HCT116 (cell line): ENCODE measurements at regions not wholly inside any gene's neighbourhood (a gene's known extent, or its start where the extent isn't known, plus 50 kb on each side); places are given as distances from the start of the nearest gene placed in this dataset.

Source experiments
- ATAC-seq: fragments of 200-7000 bp; cut with Tn5 transposase; 2 replicates; pipeline ENCODE4 v1.9.1; 2020; ENCODE audit warnings: mild to moderate bottlenecking, moderate library complexity
- BruUV-seq: library from RNA; stranded (reverse); fragments of 400-500 nt; replicated peaks from 2 replicates; lab custom pipeline; 2021; lab: Mats Ljungman, UMichigan
- CTCF ChIA-PET: fragments of 300-600 bp; sonication (Branson Sonifier 250); formaldehyde crosslinking; loops from one replicate; lab custom pipeline; 2021; ENCODE audit warnings: antibody characterized with exemption; lab: Charles Lee
- POLR2A ChIA-PET: fragments of 300-600, 350-600 bp; sonication (Branson Sonifier 250); formaldehyde crosslinking; loops from one replicate; lab custom pipeline; 2021; ENCODE audit warnings: antibody characterized with exemption; lab: Charles Lee
- RAD21 ChIA-PET, 2 experiments: fragments of 300-600 bp; sonication (Branson Sonifier 250); formaldehyde crosslinking; loops; one replicate each; lab custom pipeline; 2023; ENCODE audit warnings: low total read pairs in 2 of 2; ENCODE audit not compliant: uncharacterized antibody in 2 of 2, unreplicated experiment in 2 of 2, low non-redundant PET in 1 of 2; lab: Charles Lee
- DNase-seq: peaks from one replicate; pipeline ENCODE4 v3.0.0-alpha.2; 2010; ENCODE audit warnings: low read depth, low spot score
- H2AFZ ChIP-seq: fragments of 200-600 bp; shearing (Covaris generic), sonication (generic); 2 replicates; pipeline ENCODE4 v1.6.1; 2017; ENCODE audit warnings: low read depth, mixed run types, mixed read lengths, antibody characterized with exemption, low read length; ENCODE audit not compliant: poor library complexity, severe bottlenecking
- H3K27ac ChIP-seq: 2 replicates; pipeline ENCODE4 v1.5.1; 2012; ENCODE audit warnings: low read depth, low read length
- H3K27me3 ChIP-seq: fragments of 200-600 bp; sonication (generic); 2 replicates; pipeline ENCODE4 v1.6.1; 2016; ENCODE audit warnings: mixed run types, low read length, mixed read lengths; ENCODE audit not compliant: insufficient read depth
- H3K36me3 ChIP-seq, 2 experiments: fragments of 200-500 bp in 1 of 2; fragments of 200-600 bp in 1 of 2; sonication (Bioruptor generic) in 1 of 2; sonication (generic) in 1 of 2; 2 replicates each; pipeline versions ENCODE4 v1.5.1 to v1.6.1; 2014 to 2016; ENCODE audit warnings: low read length in 2 of 2, inconsistent platforms in 1 of 2, mixed read lengths in 1 of 2, mixed run types in 1 of 2; ENCODE audit not compliant: insufficient read depth in 2 of 2, control insufficient read depth in 1 of 2
- H3K4me1 ChIP-seq, 2 experiments: fragments of 200-600 bp in 1 of 2; sonication (generic) in 1 of 2; 2 replicates each; pipeline versions ENCODE4 v1.5.1 to v1.6.1; 2012 to 2017; ENCODE audit warnings: low read length in 2 of 2, inconsistent platforms in 1 of 2, mild to moderate bottlenecking in 1 of 2, mixed read lengths in 1 of 2, mixed run types in 1 of 2, moderate library complexity in 1 of 2; ENCODE audit not compliant: insufficient read depth in 2 of 2, control insufficient read depth in 1 of 2
- H3K4me2 ChIP-seq: fragments of 200-600 bp; sonication (generic); 2 replicates; pipeline ENCODE4 v1.6.1; 2017; ENCODE audit warnings: mixed run types, low read length, mixed read lengths
- H3K4me3 ChIP-seq, 2 experiments: fragments of 200-600 bp in 1 of 2; sonication (generic) in 1 of 2; replicated peaks in 1 of 2; 2 replicates each; pipeline ENCODE4 v1.5.1; 2011 to 2016; ENCODE audit warnings: low read length in 2 of 2, control low read depth in 1 of 2, low read depth in 1 of 2, mild to moderate bottlenecking in 1 of 2, mixed read lengths in 1 of 2, mixed run types in 1 of 2
- H3K79me2 ChIP-seq: fragments of 200-600 bp; sonication (generic); 2 replicates; pipeline ENCODE4 v1.6.1; 2017; ENCODE audit warnings: mild to moderate bottlenecking, mixed run types, low read length, moderate library complexity, mixed read lengths; ENCODE audit not compliant: insufficient read depth
- H3K9ac ChIP-seq: fragments of 200-600 bp; sonication (generic); 2 replicates; pipeline ENCODE4 v1.6.1; 2016; ENCODE audit warnings: low read length, mixed read lengths
- H3K9me2 ChIP-seq: fragments of 200-600 bp; sonication (generic), shearing (Covaris generic); 2 replicates; pipeline ENCODE4 v1.6.1; 2017; ENCODE audit warnings: mixed run types, mild to moderate bottlenecking, moderate library complexity; ENCODE audit not compliant: insufficient read depth
- H3K9me3 ChIP-seq, 2 experiments: fragments of 200-500 bp in 1 of 2; fragments of 200-600 bp in 1 of 2; sonication (Bioruptor generic) in 1 of 2; sonication (generic) in 1 of 2; 2 replicates each; pipeline ENCODE4 v1.6.1; 2014 to 2017; ENCODE audit warnings: low read length in 2 of 2, mixed read lengths in 2 of 2, inconsistent platforms in 1 of 2, low read depth in 1 of 2, mild to moderate bottlenecking in 1 of 2, mixed run types in 1 of 2, moderate library complexity in 1 of 2; ENCODE audit not compliant: control insufficient read depth in 1 of 2, insufficient read depth in 1 of 2
- H4K20me1 ChIP-seq: fragments of 200-600 bp; sonication (generic), shearing (Covaris generic); 2 replicates; pipeline ENCODE4 v1.6.1; 2017; ENCODE audit warnings: mixed run types, mild to moderate bottlenecking, moderate library complexity; ENCODE audit not compliant: insufficient read depth
- CBX3 ChIP-seq: IDR thresholded peaks from 2 replicates; pipeline ENCODE4 v1.6.1; 2012; ENCODE audit warnings: low read depth
- CEBPB ChIP-seq: IDR thresholded peaks from 2 replicates; pipeline ENCODE4 v1.6.1; 2012; ENCODE audit warnings: low read depth
- EGR1 ChIP-seq: IDR thresholded peaks from 2 replicates; pipeline ENCODE4 v1.6.1; 2012; ENCODE audit warnings: low read depth
- ELF1 ChIP-seq: IDR thresholded peaks from 2 replicates; pipeline ENCODE4 v1.6.1; 2012; ENCODE audit warnings: low read depth, borderline replicate concordance
- FOSL1 ChIP-seq: IDR thresholded peaks from 2 replicates; pipeline ENCODE4 v1.6.1; 2012; ENCODE audit warnings: low read depth
- JUND ChIP-seq: IDR thresholded peaks from 2 replicates; pipeline ENCODE4 v1.6.1; 2012
- POLR2AphosphoS5 ChIP-seq: IDR thresholded peaks from 2 replicates; pipeline ENCODE4 v1.6.1; 2011; ENCODE audit warnings: mild to moderate bottlenecking, low read depth, low read length, moderate library complexity
- RAD21 ChIP-seq: IDR thresholded peaks from 2 replicates; pipeline ENCODE4 v1.6.1; 2012; ENCODE audit warnings: low read depth, mild to moderate bottlenecking
- SP1 ChIP-seq: IDR thresholded peaks from 2 replicates; pipeline ENCODE4 v1.6.1; 2012; ENCODE audit warnings: low read depth
- YY1 ChIP-seq: IDR thresholded peaks from 2 replicates; pipeline ENCODE4 v1.6.1; 2011; ENCODE audit warnings: low read length, low read depth, moderate library complexity, mild to moderate bottlenecking; ENCODE audit not compliant: insufficient replicate concordance; ENCODE audit errors: extremely low read depth
- ZFX ChIP-seq: fragments of 450-650 bp; IDR thresholded peaks from 2 replicates; pipeline ENCODE4 v1.6.1; 2017
- intact Hi-C: fragments of 100-400 bp; cut with micrococcal nuclease; formaldehyde crosslinking; loops from 2 replicates; pipeline ENCODE4 v1.10.0; 2022
- TF ChIP-seq, protein P1 (sequence below): IDR thresholded peaks from 2 replicates; pipeline ENCODE4 v1.6.1; 2011; ENCODE audit warnings: mild to moderate bottlenecking, low read length, moderate library complexity; ENCODE audit not compliant: insufficient replicate concordance; ENCODE audit errors: extremely low read depth

DNA sequence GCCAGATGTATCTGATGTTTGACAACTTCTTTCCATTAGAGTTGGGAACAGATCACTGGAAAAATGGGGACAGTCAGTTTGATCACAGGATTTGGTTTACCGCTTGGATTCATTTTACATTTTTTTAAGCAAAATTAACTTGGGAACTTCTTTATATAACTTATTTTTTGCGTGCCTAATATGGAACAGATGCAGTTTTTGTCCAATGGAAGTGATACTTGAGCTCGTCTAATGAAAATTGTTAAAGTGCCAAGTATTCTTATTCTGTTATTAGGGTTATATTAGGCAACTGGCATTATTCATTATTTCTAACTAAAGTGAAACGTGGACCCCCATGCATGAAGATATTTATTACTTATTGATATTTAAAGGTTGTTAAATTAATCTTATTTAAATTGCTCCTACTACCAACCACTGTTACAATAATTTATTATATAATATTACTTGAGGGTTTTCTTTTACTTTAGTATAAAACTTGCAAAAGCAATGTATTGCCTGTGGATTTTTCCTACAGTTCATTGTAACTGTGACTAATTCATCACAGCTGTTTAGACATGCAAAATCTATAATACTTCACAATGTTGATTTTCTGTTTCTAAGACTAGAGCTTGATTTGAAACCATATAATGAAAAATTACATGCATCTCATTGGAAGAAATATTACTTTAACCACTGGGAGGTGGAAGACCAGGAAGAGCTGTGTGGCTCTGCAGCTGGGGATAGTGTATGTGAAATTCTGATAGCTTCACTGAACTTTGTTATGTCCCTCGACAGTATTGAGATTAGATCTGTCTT lies 787.3 kb upstream of the WWC1 start:
- Histone ChIP-seq H3K4me3 (no peak overlapping the region), H3K9me2 (no peaks in the 10 kb centered on the region), H2AFZ (no peak overlapping the region), H3K9me3 (no peaks in the 10 kb centered on the region), H3K4me2 (no peak overlapping the region), H3K27me3 (no peaks in the 10 kb centered on the region), H4K20me1 (no peaks in the 10 kb centered on the region), H3K79me2 (no peaks in the 10 kb centered on the region), H3K27ac (no peak overlapping the region), H3K36me3 (no peaks in the 10 kb centered on the region; a peak in 1 of 4 replicates), H3K4me1 (no peaks in the 10 kb centered on the region), H3K9ac (no peak overlapping the region)
- intact Hi-C loops: no loop called here
- BruUV-seq: no TSS peak
- RAD21 ChIA-PET: no interaction called here
- no peak for ATAC-seq
- DNase-seq: no peak
- POLR2A ChIA-PET: no interaction called here
- TF ChIP-seq CBX3: no peak
- no peak for TF ChIP-seq FOSL1
- TF ChIP-seq JUND: no peak
- TF ChIP-seq EGR1: no peak
- CTCF ChIA-PET: no interaction called here

DNA sequence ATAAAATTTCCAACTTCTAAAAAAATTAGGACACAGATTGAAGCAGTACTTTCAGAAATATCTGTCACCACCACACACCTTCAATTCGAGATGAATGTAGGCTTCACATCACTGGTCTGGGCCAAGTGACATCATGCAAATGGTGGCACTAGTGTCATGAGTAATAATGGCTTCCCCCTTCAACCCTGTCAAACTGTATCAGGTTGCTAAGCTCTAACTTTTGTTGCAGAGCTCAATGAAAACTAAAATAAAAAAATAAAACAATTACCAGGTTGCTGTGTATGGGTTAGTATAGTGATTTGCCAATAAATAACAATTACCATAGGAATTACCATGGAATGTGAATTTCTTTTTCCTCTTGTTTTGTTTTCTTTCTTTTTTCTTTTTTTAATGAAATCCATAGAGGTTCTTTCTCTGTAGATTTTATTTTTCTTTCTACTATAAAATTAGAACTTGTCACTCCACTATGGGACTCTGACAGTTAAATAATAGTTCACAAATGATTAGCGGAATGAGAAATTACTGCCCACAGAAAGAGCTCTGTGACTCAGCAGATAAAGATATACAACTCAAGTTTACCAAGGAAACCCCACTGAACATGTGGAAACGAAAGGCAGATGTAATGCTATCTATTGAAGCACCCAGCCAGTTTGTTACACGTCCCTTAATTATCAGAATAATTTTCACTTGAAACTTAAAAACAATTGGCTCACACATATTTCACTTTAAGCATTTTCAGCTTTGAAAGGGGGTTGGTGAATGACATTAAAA lies 783.8 kb upstream of the WWC1 start:
- no peak overlapping the region for H2AFZ ChIP-seq
- no peaks in the 10 kb centered on the region for H3K27me3 ChIP-seq
- no peaks in the 10 kb centered on the region for H3K9me3 ChIP-seq
- no peaks in the 10 kb centered on the region for H3K36me3 ChIP-seq
- H3K4me1 ChIP-seq: no peaks in the 10 kb centered on the region
- H3K4me3 ChIP-seq: no peak overlapping the region
- no peak overlapping the region for H3K9ac ChIP-seq
- RAD21 ChIA-PET: no interaction called here
- intact Hi-C loops: no loop called here
- TF ChIP-seq POLR2AphosphoS5: no peak
- no peak for TF ChIP-seq ZFX
- TF ChIP-seq CEBPB: no peak
- no peak for TF ChIP-seq YY1
- no peak for TF ChIP-seq SP1
- TF ChIP-seq ELF1: no peak
- no peak for TF ChIP-seq RAD21
- TF ChIP-seq, protein P1, sequence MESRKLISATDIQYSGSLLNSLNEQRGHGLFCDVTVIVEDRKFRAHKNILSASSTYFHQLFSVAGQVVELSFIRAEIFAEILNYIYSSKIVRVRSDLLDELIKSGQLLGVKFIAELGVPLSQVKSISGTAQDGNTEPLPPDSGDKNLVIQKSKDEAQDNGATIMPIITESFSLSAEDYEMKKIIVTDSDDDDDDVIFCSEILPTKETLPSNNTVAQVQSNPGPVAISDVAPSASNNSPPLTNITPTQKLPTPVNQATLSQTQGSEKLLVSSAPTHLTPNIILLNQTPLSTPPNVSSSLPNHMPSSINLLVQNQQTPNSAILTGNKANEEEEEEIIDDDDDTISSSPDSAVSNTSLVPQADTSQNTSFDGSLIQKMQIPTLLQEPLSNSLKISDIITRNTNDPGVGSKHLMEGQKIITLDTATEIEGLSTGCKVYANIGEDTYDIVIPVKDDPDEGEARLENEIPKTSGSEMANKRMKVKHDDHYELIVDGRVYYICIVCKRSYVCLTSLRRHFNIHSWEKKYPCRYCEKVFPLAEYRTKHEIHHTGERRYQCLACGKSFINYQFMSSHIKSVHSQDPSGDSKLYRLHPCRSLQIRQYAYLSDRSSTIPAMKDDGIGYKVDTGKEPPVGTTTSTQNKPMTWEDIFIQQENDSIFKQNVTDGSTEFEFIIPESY: no peak
- TF ChIP-seq, all 23 proteins: peak for 0
- POLR2A ChIA-PET: no interaction called here
- Histone ChIP-seq H3K9me2 (no peaks in the 10 kb centered on the region), H3K4me2 (no peak overlapping the region), H4K20me1 (no peaks in the 10 kb centered on the region), H3K27ac (no peak overlapping the region), H3K79me2 (no peaks in the 10 kb centered on the region)
- CTCF ChIA-PET: no interaction called here
- no TSS peak for BruUV-seq
- ATAC-seq (no peak), DNase-seq (no peak)
